ENCODE measurements at regions not wholly inside any gene's neighbourhood (a gene's known extent, or its start where the extent isn't known, plus 50 kb on each side); places are given as distances from the start of the nearest gene placed in this dataset.
A peak's percentile ranks its signal among the peaks of the same experiment; 100 is the strongest.

DNA sequence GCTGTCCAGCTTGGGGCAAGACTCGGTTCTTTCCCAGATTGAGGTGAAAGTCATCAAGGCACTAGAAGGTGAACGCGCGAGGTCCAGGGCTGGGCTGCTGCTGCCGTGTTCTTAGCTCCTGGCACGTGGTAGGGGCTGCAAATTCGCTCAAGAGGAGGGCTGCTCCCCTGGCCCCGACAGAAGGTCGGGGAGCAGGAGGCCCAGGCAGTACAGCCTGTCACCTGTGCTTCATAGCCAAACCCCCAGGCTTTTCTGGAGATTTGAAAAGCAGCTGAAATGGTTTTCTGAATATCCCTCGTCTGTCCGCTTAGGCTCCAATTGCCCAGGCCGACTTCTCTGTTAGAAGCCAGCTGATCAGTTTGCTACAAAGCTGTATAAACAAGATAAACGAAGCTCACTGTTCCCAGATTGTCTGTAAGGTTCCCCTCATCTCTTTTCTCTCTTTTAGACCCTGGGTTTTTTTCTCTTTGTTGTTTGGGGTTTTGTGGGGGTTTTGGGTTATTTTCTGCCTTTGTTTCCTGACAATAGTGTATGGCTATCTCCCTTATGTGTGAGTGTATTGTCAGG lies 60.0 kb upstream of the STX18 start:
- intact Hi-C loops (cut with DNase I) = no loop called here
- DNase-seq (no peak), ATAC-seq (ENCODE audit: low FRiP score) (no peak)
- H3K27me3 ChIP-seq (ENCODE audit: control insufficient read depth in 1 of 2, insufficient read depth in 2 of 2, low read length in 1 of 2) = no peaks in the 10 kb centered on the region
- H3K4me1 ChIP-seq (ENCODE audit: control insufficient read depth in 1 of 2, insufficient read depth in 2 of 2, low read length in 2 of 2) = no peaks in the 10 kb centered on the region
- no peaks in the 10 kb centered on the region for H3K36me3 ChIP-seq (ENCODE audit: control insufficient read depth in 1 of 2, insufficient read depth in 2 of 2, low read length in 1 of 2)
- no peak overlapping the region for H3K27ac ChIP-seq (ENCODE audit: low read depth in 1 of 2, low read length in 2 of 2)
- 86 to 90% methylated on average over 13 of the region's 13 CpGs for WGBS, 2 donors
- H3K9me3 ChIP-seq (ENCODE audit: control insufficient read depth, low read length) = no peaks in the 10 kb centered on the region
- no peak overlapping the region for H3K4me3 ChIP-seq (ENCODE audit: low read length in 2 of 2)

DNA sequence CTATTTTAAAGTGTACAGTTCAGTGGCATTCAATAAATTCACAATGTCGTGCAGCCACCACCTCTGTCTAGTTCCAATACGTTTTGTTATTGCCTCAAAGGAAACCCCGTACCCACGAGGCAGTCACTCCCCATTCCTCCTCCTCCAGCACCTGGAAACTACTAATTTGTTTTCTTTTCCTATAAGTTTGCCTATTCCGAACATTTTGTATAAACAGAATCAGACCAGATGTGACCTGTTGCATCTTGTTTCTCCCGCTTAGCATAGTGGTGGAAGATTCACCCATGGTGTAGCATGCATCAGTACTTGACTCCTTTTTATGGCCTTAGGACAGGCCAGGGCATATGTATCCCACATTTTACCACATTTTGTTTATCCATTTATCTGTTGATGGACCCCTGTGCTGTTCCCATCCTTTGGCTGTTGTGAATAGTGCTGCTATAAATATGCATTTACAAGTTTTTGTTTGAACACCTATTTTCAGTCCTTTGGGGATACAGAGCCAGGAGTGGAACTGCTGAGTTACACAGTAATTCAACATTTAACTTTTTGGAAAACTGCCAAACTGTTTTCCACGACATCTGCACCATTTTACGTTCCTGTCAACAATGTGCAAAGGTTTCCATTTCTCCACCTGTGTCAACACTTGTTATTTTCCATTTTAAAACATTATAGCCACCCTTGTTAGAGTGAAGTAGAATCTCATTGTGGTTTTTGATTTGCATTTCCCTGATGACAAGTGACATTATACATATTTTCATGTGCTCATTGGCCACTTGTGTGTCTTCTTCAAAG lies 57.8 kb upstream of the STX18 start:
- Histone ChIP-seq H3K36me3 (ENCODE audit: control insufficient read depth in 1 of 2, insufficient read depth in 2 of 2, low read length in 1 of 2) (peaks cover 0 to 1% of the 10 kb centered on the region in 2 donors), H3K27me3 (ENCODE audit: control insufficient read depth in 1 of 2, insufficient read depth in 2 of 2, low read length in 1 of 2) (no peaks in the 10 kb centered on the region), H3K27ac (ENCODE audit: low read depth in 1 of 2, low read length in 2 of 2) (no peak overlapping the region), H3K4me3 (ENCODE audit: low read length in 2 of 2) (no peak overlapping the region), H3K9me3 (ENCODE audit: control insufficient read depth, low read length) (peaks cover 5% of the 10 kb centered on the region), H3K4me1 (ENCODE audit: control insufficient read depth in 1 of 2, insufficient read depth in 2 of 2, low read length in 2 of 2) (no peaks in the 10 kb centered on the region)
- ATAC-seq (ENCODE audit: low FRiP score) (no peak), DNase-seq (no peak)
- 67 to 73% methylated on average over 8 of the region's 8 CpGs for WGBS, 2 donors
- intact Hi-C loops (cut with DNase I) = no loop called here

DNA sequence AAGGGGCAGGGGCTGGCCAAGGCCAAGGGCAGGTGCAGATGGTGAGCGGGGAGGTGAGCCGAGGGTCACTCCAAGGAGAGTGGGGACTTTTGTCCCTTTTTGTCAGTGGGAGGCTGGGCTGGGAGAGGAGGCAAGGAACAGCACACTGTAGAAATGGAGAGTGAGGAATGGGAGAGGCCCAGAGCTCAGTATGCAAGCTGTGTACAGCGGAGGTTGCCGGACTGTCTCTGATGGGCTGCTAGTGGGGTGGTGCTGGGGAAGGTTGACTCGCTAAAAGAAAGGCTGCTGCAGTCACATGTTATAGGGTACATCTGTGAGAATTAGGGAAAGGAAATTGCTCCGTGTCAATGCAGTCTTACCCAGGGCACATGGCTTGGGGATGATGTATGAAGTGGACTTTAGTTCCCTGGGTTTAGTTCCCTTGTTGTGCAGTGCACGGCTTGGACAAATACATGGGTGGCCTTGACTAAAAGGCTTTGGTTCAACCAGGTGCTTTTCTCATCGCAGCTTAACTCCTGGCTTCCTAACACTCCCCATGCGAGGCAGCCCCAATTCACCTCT lies 57.1 kb upstream of the STX18 start:
- DNase-seq (no peak), ATAC-seq (ENCODE audit: low FRiP score) (peak; percentile 12)
- Histone ChIP-seq H3K9me3 (ENCODE audit: control insufficient read depth, low read length) (peaks cover 5% of the 10 kb centered on the region), H3K4me1 (ENCODE audit: control insufficient read depth in 1 of 2, insufficient read depth in 2 of 2, low read length in 2 of 2) (no peaks in the 10 kb centered on the region), H3K36me3 (ENCODE audit: control insufficient read depth in 1 of 2, insufficient read depth in 2 of 2, low read length in 1 of 2) (peaks cover 0 to 1% of the 10 kb centered on the region in 2 donors), H3K27ac (ENCODE audit: low read depth in 1 of 2, low read length in 2 of 2) (no peak overlapping the region), H3K4me3 (ENCODE audit: low read length in 2 of 2) (no peak overlapping the region), H3K27me3 (ENCODE audit: control insufficient read depth in 1 of 2, insufficient read depth in 2 of 2, low read length in 1 of 2) (no peaks in the 10 kb centered on the region)
- intact Hi-C loops (cut with DNase I) = no loop called here
- WGBS, 2 donors = 86 to 89% methylated on average over 9 of the region's 9 CpGs

DNA sequence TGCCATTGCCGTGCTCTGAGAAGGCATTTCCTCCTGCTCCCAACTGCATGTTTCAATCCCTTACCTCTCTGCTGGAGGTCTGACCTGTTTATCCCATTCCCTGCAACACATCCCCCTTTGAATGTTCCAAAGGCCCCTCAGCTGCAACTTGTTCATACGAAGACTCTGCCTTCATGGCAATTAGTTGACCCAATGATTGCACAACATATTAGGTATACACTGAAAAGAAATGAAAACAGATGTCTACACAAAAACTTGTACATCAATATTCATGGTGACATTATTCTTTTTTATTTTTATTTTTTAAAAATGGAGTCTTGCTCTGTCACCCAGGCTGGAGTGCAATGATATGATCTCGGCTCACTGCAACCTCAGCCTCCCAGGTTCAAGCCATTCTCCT lies 54.9 kb upstream of the STX18 start:
- Histone ChIP-seq H3K27me3 (ENCODE audit: control insufficient read depth in 1 of 2, insufficient read depth in 2 of 2, low read length in 1 of 2) (no peaks in the 10 kb centered on the region), H3K4me1 (ENCODE audit: control insufficient read depth in 1 of 2, insufficient read depth in 2 of 2, low read length in 2 of 2) (no peaks in the 10 kb centered on the region), H3K27ac (ENCODE audit: low read depth in 1 of 2, low read length in 2 of 2) (no peak overlapping the region), H3K4me3 (ENCODE audit: low read length in 2 of 2) (no peak overlapping the region), H3K36me3 (ENCODE audit: control insufficient read depth in 1 of 2, insufficient read depth in 2 of 2, low read length in 1 of 2) (peaks cover 0 to 1% of the 10 kb centered on the region in 2 donors), H3K9me3 (ENCODE audit: control insufficient read depth, low read length) (peaks cover 8% of the 10 kb centered on the region)
- intact Hi-C loops (cut with DNase I) = no loop called here
- WGBS, 2 donors = 94 to 96% methylated on average over 3 of the region's 3 CpGs
- no peak for ATAC-seq (ENCODE audit: low FRiP score)
- no peak for DNase-seq

DNA sequence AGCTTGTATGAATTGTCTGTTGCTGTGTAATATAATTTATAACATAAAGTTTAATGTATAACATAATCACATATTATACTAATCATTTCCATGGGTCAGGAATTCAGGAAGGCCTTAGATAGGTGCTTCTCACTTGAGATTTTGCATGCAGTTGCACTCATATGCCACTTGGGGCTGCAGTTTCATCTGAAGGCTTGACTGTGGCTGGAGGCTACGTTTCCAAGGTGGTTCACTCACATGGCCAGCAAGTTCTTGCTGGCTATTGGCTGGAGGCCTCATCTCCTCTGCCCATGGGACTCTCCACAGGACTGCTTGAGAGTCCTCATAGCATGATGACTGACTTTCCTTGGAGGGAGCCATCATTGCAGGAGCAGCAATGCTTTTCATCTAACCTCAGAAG lies 53.4 kb upstream of the STX18 start:
- H3K36me3 ChIP-seq (ENCODE audit: control insufficient read depth in 1 of 2, insufficient read depth in 2 of 2, low read length in 1 of 2) = peaks cover 0 to 1% of the 10 kb centered on the region in 2 donors
- no peaks in the 10 kb centered on the region for H3K27me3 ChIP-seq (ENCODE audit: control insufficient read depth in 1 of 2, insufficient read depth in 2 of 2, low read length in 1 of 2)
- H3K27ac ChIP-seq (ENCODE audit: low read depth in 1 of 2, low read length in 2 of 2) = no peak overlapping the region
- H3K9me3 ChIP-seq (ENCODE audit: control insufficient read depth, low read length) = peaks cover 8% of the 10 kb centered on the region
- no peak for DNase-seq
- H3K4me3 ChIP-seq (ENCODE audit: low read length in 2 of 2) = no peak overlapping the region
- no peaks in the 10 kb centered on the region for H3K4me1 ChIP-seq (ENCODE audit: control insufficient read depth in 1 of 2, insufficient read depth in 2 of 2, low read length in 2 of 2)
- intact Hi-C loops (cut with DNase I) = no loop called here
- WGBS, 2 donors = 89 to 93% methylated on average over 1 of the region's 1 CpG
- no peak for ATAC-seq (ENCODE audit: low FRiP score)

DNA sequence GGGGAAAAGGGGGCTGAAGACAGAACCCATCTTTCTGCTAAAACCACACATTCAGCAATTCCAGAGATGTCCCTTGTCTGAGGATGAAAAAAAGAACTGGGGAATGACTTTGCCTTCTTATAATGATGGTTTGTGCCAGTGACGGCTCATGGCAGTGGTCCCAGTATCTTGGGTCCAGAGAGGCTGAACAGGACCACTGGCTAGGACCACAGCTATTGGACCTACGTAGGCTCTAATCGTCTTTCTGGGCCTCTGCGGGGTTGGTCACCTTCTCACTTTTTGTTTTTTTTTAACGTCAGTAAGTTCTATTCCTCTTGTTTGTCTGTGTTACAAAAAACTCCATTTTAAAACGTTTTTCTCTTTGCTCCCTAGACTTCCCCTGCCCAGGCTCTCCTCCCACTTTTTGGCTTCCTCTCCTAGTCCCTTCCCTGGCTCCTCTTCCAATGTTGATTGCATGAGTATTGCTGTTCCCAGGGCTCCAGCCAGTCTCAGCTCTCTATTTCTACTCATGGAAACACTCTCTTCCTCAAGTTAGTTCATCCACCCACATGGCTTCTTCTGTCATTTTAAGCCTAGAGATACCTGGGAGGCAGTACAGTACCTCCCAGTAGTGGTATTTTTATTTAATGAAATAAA lies 52.6 kb upstream of the STX18 start:
- peaks cover 0 to 1% of the 10 kb centered on the region in 2 donors for H3K36me3 ChIP-seq (ENCODE audit: control insufficient read depth in 1 of 2, insufficient read depth in 2 of 2, low read length in 1 of 2)
- peaks cover 9% of the 10 kb centered on the region for H3K9me3 ChIP-seq (ENCODE audit: control insufficient read depth, low read length)
- 72 to 81% methylated on average over 6 of the region's 6 CpGs for whole genome bisulfite sequencing, 2 donors
- ATAC-seq (ENCODE audit: low FRiP score) = no peak
- no peak overlapping the region for H3K27ac ChIP-seq (ENCODE audit: low read depth in 1 of 2, low read length in 2 of 2)
- no peak for DNase-seq
- intact Hi-C loops (cut with DNase I) = no loop called here
- no peak overlapping the region for H3K4me3 ChIP-seq (ENCODE audit: low read length in 2 of 2)
- H3K27me3 ChIP-seq (ENCODE audit: control insufficient read depth in 1 of 2, insufficient read depth in 2 of 2, low read length in 1 of 2) = no peaks in the 10 kb centered on the region
- H3K4me1 ChIP-seq (ENCODE audit: control insufficient read depth in 1 of 2, insufficient read depth in 2 of 2, low read length in 2 of 2) = no peaks in the 10 kb centered on the region

DNA sequence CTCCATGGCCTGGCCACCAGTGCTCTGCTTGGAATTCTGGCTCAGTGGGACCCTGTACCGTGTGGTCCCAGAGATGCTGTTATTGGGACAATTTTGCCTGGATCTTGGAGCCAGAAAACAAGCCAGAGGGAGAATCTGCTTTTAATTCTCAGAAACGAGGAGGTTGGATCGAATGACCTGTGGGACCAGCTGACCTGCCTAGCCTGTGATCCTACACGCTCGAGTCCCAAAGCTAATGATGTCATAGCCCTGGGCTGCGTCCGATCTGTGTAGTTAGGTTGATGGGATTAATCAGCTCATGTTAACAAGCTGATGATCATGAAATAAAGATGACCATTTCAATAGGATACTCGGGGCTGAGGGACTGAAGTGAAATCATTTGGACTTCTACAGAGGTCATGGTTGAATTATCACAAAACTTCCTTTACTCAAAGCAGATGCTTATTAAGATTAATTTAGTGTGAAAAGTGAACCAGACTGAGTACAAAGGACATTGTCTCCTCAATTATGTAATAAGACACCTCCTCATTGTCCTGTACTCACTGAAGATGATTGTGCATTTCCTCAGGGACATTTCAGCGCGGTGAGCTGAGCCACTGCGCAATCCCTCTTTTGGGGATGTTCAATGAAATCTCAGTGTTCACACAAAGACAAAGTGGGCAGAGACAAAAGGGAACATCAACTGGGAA lies 51.9 kb upstream of the STX18 start:
- 87 to 91% methylated on average over 11 of the region's 11 CpGs for WGBS, 2 donors
- intact Hi-C loops (cut with DNase I) = no loop called here
- ATAC-seq (ENCODE audit: low FRiP score) = no peak

DNA sequence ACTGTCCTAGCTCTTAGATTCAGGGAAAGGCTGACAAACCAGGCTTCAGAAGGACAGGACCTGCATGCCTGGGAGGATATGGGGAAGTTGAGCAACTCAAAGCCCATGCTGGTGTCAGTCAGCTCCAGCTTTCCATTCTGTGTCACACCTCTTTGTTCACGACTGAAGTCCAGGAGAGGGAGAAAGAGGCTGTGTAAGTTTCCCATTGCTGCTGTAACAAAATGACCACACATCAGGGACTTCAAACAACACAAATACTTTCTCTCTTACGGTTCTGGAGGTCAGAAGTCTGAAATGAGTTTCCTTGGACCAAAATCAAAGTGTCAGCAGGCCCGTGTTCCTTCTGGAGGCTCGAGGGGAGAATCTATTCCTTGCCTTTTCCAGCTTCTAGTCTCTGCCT lies 50.6 kb upstream of the STX18 start:
- Histone ChIP-seq H3K27me3 (ENCODE audit: control insufficient read depth in 1 of 2, insufficient read depth in 2 of 2, low read length in 1 of 2) (no peaks in the 10 kb centered on the region), H3K27ac (ENCODE audit: low read depth in 1 of 2, low read length in 2 of 2) (no peak overlapping the region), H3K4me1 (ENCODE audit: control insufficient read depth in 1 of 2, insufficient read depth in 2 of 2, low read length in 2 of 2) (no peaks in the 10 kb centered on the region), H3K4me3 (ENCODE audit: low read length in 2 of 2) (no peak overlapping the region), H3K9me3 (ENCODE audit: control insufficient read depth, low read length) (peaks cover 9% of the 10 kb centered on the region), H3K36me3 (ENCODE audit: control insufficient read depth in 1 of 2, insufficient read depth in 2 of 2, low read length in 1 of 2) (peaks cover 0 to 1% of the 10 kb centered on the region in 2 donors)
- ATAC-seq (ENCODE audit: low FRiP score) (no peak), DNase-seq (no peak)
- intact Hi-C loops (cut with DNase I) = no loop called here
- 59 to 79% methylated on average over 4 of the region's 4 CpGs for WGBS, 2 donors

More for the DNA sequence above, 51.9 kb upstream of the STX18 start:
- peaks cover 9% of the 10 kb centered on the region for H3K9me3 ChIP-seq (ENCODE audit: control insufficient read depth, low read length)
- DNase-seq = no peak
- H3K4me1 ChIP-seq (ENCODE audit: control insufficient read depth in 1 of 2, insufficient read depth in 2 of 2, low read length in 2 of 2) = no peaks in the 10 kb centered on the region
- peaks cover 0 to 1% of the 10 kb centered on the region in 2 donors for H3K36me3 ChIP-seq (ENCODE audit: control insufficient read depth in 1 of 2, insufficient read depth in 2 of 2, low read length in 1 of 2)
- H3K27me3 ChIP-seq (ENCODE audit: control insufficient read depth in 1 of 2, insufficient read depth in 2 of 2, low read length in 1 of 2) = no peaks in the 10 kb centered on the region
- H3K4me3 ChIP-seq (ENCODE audit: low read length in 2 of 2) = no peak overlapping the region
- no peak overlapping the region for H3K27ac ChIP-seq (ENCODE audit: low read depth in 1 of 2, low read length in 2 of 2)
